HG02759 (cell line): ENCODE measurements at regions not wholly inside any gene's neighbourhood (a gene's known extent, or its start where the extent isn't known, plus 50 kb on each side); places are given as distances from the start of the nearest gene placed in this dataset.

Experiments used
- ATAC-seq: cut with Tn5 transposase; IDR thresholded peaks from one replicate; pipeline ENCODE4 v1.9.1; 2021; ENCODE audit warnings: mild to moderate bottlenecking, moderate library complexity; ENCODE audit not compliant: unreplicated experiment

DNA sequence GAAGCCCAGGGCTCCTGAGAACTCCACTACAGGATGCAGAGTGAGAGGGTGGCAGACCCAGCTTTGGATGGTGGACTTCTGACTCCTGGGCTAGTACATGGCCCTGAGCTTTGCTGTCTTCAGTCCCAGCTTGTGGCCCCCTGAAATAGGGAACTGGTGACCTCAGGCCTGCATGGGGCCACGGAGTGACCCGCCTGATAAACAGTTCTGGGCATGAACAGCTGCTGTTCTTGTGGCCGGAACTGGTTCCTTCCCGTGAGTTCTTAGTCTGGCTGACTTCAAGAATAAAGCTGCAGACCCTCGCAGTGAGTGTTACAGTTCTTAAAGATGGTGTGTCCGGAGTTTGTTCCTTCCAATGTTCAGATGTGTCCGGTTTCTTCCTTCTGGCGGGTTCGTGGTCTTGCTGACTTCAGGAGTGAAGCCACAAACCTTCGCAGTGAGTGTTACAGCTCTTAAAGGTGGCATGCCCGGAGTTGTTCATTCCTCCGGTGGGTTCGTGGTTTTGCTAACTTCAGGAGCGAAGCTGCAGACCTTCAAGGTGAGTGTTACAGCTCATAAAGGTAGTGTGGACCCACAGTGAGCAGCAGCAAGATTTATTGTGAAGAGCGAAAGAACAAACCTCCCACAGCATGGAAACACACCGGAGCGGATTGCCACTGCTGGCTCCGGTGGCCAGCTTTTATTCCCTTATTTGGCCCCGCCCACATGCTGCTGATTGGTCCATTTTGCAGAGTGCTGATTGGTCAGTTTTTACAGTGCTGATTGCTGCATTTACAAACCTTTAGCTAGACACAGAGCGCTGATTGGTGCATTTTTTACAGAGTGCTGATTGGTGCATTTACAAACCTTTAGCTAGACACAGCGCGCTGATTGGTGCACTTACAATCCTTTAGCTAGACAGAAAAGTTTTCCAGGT is 268.0 kb downstream of the ZEB1 start:
- ATAC-seq, result no peak

DNA sequence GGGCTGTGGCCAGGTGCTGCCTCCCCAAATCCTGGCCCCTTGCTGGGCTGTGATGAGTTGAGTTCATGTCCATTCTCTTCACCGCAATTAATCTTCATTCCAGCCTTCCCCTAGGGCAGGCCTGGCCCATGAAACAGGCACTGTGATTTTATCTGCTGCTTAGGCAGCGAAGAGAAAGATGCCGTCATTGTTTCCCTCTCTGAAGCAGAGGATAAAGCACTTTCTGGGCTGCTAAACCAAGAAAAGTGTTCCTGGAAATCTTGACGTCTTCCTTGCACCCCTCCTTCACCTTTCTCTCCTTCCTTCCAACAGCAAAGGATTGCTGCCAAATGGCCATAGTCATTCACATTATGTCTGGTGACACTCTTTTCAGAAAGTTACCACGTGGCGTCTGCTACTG is 265.9 kb downstream of the ZEB1 start:
- ATAC-seq, result no peak

DNA sequence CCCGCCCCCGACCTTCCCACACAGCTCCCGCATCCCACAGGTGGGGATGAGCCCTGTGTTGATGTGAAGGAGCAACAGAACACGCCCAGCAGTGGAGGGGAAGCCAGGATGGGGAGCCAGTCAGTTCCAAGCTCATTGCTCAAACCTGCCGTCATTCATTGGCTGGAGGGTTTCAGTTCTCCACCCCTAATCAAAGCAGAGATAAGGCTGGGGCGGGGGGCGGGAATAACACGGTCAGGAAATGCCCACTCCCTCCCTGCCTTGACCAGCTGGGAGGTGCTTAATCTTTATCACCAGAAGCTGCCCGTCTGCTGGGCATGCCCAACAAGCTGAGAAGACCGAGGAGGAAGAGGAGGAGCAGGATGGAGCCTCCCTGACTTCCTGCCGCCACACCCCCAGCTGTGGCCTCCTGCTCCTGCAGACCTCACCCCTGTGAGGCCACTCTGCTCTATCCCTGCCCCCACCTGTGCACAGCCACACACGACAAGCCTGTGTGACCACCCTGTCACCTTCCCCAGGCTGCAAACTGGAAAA is 265.1 kb downstream of the ZEB1 start:
- ATAC-seq, result no peak

DNA sequence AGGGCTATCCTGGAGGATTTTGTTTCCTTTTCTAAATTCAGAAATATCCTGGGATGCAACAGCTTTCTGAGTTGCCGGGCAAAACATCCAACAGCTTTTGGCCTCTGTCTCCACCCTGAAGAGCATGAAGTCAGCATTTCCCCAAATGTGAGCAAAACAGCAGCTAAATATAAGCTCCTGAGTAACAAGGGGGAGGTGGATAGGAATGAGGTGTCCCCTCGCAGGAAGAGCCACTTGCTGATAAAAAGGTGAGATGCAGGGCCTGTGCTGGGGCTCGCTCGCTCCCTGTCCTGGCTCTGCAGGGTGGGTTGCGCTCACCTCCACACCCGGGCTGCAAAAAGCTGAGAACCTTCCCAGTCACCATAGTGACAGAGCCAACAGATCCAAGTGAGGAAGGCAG is 264.3 kb downstream of the ZEB1 start:
- ATAC-seq, result no peak

DNA sequence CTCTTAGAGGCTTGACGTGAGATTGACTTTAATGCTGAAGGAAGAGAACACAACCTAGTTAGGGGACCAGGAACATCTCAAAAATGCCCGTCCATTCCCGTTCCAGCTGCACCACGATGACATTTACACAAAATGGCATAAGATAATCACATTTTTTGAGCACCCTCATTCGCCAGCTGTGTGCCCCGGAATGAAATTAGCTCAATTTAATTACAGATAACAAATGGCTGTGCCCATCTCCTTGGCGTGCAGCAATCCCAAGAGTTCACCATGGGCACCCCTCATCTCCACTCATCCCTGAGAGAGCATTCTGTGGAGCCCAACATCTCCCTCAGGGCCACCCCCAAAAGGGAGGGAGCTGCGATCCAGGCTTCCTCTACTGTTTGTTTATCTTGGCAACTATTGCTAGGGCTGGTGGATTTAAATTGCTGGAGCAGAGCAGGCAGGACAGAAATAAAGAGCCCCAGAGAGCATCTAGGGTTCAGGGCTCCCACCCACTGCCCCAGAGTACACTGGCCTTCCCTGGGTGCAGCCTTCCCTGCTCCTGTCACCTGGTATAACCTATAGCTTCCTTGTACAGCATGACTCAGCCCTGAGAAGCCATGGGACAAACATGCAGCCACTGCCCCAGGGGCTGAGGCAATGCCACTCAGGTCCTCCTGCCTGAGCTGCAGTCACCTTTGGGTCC is 263.5 kb downstream of the ZEB1 start:
- no peak for ATAC-seq

DNA sequence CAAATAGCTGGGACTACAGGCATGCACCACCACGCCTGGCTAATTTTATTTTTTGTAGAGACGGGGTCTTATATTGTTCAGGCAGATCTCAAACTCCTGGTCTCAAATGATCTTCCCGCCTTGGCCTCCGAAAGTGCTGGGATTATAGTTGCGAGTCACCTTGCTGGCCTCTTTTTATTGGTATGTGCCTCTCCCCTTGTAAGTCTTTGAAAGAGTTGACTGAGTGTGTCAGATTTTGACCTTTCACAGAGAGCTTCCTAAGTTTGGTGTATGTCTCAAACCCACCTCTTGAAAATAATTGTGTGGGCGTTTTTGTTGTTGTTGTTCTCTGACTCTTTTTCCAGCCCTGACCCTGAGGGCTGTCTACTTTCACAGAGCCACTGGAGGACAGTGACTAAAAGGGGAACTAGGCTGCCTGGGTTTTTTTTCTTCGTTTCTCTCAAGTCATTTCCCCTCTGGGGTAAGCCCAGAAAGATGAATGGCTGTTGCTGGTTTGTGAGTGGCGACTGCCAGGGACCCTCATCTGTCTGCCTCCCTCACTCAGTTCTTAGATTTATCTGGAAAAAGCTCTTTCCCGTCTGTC is 262.8 kb downstream of the ZEB1 start:
- ATAC-seq, result peak; percentile 86

DNA sequence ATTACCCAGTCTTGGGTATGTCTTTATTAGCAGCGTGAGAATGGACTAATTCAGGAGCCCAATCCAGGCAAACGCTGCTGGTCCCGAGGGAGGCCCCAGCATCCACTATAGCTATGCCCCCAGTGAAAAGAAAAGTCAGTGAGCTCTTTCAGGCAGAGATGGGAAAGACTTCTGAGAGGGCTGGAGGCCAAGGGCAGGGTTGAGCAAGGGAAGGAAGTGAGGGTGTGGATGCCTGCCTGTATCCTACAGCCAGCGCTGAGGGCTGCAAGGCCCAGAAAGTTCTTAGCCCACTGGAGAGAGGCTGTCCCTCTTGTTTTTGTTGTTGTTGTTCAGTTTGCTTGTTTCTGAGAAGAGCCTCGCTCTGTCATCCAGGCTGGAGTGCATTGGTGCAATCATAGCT is 261.6 kb downstream of the ZEB1 start:
- no peak for ATAC-seq
